ENCODE measurements at regions not wholly inside any gene's neighbourhood (a gene's known extent, or its start where the extent isn't known, plus 50 kb on each side); places are given as distances from the start of the nearest gene placed in this dataset.
"Not testable (repeated sequence)": the region's sequence is repeated elsewhere in the genome, so short reads cannot be mapped to it uniquely, and the experiment has no call there.

DNA sequence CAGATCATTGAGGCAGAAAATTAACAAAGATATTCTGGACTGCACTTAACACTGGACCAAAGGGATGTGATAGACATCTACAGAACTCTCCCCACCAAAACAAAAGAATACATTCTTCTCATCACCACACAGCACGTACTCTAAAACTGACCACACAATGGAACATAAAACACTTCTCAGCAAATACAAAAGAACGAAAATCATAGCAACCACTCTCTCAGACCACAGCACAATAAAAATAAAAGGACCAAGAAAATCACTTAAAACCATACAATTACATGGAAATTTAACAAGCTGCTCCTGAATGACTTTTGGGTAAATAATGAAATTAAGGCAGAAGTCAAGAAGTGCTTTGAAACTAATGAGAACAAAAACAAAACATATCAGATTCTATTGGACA is 254.0 kb upstream of the STXBP6 start:
- no peak for DNase-seq

DNA sequence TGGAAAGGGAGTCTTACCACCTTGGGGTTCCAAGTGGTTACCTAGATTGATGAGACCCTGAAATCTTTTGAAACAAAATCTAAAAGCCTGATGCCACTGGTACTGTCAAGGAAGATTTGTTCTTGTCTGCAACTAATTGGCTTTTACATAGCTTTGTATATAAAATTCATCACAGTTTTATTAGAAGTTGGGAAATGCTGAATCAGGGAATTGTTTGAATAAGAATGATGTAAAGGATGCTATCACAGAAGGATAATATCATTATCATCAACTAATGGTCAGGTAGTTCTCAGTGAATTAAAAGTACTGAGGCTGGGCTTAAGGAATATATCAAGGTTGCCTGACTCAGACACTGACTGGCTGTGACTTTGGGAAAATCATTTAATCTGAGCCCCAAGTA is 248.3 kb upstream of the STXBP6 start:
- DNase-seq: no peak

DNA sequence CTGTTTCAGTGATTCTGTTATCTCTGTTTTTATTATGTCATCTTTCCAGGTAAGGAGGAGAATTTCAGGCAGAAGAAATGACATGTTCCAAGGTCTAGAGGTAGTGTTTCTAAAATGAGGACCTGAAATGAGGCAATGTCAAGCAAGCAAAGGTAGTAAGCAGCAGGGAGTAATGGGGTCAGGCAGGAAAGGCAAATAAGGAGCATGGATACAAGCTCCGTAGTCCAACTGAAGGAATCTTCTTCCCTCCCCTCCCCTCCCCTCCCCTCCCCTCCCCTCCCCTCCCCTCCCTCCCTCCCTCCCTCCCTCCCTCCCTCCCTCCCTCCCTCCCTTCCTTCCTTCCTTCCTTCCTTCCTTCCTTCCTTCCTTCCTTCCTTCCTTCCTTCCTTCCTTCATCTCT is 240.2 kb upstream of the STXBP6 start:
- not testable (repeated sequence) for DNase-seq

DNA sequence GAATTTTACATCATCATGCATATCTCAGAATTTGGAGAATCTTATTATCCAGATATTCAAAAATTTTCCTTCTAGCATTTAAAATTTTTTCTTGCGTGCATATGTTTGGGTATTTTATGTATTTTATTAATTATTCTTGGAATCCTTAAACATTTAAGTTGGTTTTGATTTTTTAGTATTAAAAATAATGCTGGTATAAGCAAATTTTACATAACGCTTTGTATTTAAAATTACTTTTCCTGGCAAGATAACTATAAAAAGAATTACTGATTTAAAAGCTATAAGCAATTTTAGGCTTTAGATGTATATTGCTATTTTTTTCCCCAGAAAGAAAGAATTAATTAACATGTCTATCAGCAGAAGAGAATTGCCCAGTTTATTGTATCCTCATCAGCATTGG is 224.6 kb upstream of the STXBP6 start:
- DNase-seq: no peak

DNA sequence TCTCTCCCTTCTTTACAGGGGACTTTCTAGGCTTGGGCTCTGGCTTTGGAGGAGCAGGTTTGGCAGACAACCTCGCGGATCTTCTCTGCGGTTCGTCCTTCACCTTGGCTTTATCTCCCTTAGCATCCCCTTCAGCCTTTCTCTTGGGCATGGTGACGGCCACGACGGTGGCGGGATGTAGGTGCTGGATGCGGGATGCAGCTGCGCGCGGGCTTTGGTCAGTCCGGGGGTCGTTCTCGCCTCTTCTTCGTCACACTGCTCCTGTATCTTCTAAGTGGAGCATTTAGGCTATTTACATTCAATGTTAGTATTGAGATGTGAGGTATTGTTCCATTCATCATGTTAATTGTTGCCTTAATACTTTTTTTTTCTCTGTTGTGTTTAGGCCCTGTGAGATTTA is 217.2 kb upstream of the STXBP6 start:
- DNase-seq: no peak

DNA sequence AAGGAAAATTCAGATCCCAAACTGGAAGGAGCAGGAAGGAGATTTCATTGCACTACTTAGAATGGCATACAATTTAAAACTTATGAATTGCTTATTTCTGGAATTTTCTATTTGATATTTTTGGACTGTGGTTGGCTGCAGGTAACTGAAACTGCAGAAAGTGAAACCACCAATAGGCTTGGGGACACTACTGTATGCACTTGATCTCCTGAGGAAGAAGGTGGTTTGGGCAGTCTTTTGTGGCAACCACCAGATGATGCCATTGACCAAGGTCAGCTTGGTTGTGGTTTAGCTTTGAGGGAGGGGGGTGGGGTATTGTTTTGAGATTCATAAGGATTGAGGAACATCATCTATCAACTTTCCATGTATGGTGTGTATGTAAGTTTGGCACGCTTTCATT is 209.5 kb upstream of the STXBP6 start:
- no peak for DNase-seq

DNA sequence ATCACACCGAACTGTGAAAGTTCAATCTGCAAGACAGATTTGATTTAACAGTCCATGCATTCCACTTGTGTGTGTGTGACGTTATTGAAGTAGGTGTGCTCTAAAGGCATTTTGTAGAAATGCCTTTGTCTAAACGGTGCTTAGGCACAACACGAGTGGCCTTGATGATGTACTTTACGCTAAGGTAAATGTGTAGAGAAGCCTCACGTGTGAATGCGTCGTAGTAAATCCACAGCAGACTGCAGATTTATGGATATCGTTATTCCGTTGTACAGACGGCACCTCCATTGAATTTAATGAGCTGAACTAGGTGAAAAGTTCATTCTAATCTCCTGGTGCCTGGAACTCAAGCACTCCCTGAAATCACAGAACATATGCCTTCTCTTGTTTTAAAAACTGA is 202.8 kb upstream of the STXBP6 start:
- no peak for DNase-seq

DNA sequence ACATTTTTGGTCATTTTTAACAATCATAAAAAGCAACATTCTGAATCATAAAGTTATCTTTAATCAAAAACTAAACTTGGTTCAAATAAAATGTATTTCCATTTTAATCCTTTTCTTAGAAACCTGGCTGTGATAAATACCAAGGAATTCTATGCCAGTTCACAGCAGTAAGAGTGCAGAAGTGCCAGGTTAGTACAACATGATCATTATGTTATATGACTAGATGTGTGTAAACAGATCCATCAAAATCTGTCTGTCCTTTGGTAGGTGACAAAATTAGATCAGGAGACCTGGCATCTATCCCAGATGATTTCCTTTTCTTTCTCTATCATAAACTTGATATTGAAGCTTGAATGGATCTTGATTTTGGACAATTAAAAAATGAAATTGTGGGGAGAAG is 200.6 kb upstream of the STXBP6 start:
- no peak for DNase-seq

DNA sequence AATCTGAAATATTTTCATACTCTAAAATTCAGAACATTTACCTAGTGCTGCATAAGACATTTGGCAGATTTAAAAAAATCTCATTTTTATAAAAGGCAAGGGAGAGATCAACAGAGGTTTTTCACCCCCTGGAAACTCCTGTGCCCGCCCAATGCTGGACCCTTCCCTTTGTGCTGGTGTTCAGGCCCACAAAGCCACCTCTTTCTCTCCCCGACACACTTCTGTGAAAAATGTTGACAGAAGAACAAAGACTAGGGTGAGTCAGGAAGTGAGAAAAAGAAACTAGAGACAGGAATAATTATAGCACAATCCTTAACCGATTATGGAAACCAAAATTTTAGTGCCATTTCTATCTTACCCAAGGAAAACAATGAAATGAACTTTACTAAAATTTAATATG is 197.7 kb upstream of the STXBP6 start:
- no peak for DNase-seq

DNA sequence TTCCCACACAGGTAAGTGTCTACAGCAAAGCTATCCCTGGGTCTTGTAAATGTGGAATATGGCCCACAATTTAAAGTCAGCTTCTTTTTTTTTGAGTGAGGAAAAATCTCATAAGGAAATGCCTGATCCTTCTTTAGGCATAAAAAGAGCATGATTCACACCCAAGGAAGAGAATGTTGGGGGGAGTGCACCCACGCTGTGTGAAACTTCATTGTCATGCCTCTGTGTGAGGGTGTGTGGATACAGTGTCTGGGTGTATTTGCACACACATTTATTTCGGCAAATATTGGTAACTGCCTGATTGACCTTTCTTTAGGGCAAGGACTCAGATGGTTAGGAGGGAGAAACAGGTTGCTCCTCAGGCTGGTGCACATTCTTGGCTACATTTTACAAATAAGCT is 196.8 kb upstream of the STXBP6 start:
- no peak for DNase-seq

DNA sequence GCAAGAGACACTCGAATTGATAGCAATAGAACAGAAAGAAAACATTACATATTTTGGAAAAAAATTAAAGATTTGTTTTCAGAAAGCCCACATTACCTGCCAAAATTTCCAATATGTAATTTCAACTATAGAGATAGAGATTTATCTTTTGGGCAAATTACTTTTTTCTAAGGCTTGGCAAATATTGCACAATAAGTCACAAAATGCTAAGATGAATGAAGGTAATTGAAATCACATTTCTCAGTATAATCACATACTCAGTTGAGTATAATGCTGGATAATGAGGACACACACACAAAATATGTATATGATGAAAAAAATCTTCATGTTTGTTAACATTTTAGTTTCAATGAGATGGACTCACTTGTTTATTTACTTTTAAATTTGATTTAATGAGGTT is 189.2 kb upstream of the STXBP6 start:
- no peak for DNase-seq

DNA sequence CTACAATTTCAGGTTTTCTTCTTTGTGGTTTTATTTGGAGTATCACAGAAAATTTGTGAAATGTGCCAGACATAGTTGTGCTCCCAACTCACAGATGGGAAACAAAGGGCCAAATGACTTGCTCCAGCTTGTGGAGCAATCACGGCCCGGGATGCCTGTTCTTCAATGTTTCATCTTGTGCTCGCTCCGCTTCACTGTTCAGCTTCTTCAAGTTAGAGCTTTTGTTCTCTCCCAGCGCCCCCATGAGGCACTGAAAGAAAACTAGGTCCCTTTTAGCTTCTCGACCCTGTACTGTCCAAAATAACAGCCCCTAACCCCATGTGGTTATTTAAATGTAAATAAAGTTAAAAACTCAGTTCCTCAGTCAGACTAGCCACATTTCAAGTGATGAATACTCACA is 187.9 kb upstream of the STXBP6 start:
- DNase-seq: no peak

DNA sequence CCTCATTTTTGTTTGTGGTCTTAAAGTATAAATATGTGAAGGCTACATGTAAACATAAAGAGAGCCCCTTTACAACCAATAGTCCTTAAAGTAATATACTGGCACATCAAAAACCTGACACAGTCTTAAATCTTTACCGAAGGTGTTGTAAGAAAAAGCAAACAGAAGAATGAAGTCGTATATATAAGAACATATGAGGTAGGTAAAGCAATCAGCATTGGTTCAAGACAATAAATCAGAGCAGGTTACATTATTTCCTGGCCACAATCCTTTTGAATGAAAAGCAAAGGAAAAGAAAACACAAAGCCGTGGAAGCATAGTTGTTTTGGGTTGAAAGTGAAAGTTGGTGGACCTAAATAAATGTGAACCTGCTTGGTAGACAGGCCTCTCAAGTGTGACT is 183.7 kb upstream of the STXBP6 start:
- DNase-seq: no peak

DNA sequence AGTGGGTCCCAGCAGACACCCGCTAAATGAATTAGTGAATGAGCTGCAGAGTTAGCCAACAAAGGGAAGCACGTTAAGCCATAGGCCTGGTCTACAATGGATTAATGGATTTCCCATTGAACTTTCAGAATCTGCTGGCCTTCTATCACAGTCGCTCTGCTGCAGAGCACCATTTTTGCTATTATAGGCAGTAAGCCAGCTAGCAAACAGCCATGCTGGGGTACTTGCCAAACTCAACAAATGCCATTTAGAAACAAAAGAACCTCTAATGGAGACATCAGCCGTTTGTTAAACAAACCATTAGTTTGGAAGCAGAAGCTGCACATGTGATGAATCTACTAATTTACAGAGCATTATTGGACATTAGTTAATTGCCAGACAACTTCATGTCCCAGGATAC is 181.1 kb upstream of the STXBP6 start:
- DNase-seq: no peak

DNA sequence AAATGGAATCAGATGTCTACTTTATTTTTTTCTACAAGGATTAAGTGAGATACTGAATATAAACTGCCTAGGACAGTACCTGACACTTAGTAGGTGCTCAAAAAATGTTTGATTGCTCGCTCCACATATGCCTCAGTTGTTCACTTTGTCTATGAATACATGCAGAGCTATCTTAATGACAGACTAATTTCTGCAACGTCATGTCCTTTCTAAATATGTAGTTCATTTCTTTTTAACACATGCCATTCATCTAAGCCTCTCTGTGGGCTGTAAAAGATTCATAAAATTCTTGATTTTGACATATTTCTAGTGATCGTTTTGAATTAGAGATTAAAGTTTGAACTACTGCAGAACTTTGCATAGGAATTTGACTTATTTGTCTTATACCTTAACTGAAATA is 176.3 kb upstream of the STXBP6 start:
- DNase-seq: no peak

DNA sequence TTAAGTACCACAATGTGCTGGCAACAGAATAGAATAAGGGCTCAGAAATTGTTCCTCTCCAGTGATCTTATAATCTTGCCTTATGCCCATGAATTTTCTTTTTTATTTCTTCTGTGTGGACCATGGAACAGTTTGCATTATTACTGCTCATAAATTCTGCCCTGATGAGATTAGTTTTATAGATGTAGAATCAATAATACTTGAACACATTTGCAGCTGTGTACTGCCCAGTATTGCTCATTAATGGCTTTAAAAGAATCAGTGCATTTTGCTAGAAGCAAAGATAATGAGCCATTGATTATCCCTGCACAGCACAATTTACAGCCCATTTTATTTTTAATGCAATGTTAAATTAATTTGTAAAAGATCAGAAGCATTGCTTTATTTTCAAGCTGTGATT is 172.3 kb upstream of the STXBP6 start:
- DNase-seq: no peak

DNA sequence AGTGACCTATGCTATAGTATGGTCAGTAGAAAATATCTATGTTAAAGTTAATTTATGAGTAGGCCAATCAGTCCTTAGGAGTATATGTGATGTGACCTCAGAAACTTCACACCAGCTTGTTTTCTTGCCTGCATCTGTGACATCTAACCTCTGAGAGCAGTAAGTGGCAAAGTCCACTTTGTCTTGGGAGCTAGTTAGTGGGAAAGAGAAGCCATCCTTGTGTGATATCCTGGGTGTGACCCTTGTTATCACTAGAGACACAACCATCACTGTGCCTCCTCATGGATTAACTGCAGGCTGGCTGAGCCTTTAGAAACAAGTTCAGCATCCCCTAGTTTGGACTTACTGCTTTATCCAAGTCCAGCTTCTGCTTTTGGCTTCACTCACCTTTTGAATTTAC is 170.6 kb upstream of the STXBP6 start:
- DNase-seq: no peak

DNA sequence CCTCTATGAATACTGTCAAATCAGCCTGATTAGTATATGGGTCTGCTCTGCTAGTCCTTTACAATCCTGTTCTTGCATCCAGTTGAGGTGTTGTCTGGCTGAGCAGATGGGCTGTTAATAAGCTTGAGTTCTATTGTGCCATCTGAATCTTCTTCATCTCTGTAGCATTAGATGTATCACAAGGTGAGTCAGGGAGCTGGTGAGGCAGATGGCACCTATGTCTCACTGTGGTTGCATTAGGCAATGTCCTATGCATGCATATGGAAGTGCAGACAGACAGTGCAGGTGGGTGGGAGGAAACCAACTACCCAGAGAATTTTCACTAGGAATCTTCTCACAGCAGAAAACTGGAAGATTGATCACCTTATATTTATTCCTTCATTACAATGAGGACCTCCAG is 165.7 kb upstream of the STXBP6 start:
- DNase-seq: no peak

DNA sequence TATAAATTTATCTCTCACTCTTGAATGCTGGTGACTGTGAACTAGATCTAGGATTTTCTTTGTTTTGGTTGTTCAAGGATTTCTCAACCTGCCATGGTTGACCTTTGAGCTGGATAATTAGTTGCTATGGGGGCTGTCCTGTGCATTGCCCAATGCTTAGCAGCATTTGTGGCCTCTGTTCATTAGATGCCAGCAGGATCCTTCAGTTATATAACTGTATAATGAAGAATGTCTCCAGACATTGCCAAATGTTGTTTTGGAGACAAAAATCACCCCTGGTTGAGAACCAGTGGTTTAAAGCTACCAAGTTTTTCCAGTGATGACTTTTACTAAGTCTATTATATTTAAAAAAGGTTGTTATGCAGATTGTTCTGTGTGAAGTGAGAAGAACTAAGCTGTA is 147.9 kb upstream of the STXBP6 start:
- DNase-seq: no peak

DNA sequence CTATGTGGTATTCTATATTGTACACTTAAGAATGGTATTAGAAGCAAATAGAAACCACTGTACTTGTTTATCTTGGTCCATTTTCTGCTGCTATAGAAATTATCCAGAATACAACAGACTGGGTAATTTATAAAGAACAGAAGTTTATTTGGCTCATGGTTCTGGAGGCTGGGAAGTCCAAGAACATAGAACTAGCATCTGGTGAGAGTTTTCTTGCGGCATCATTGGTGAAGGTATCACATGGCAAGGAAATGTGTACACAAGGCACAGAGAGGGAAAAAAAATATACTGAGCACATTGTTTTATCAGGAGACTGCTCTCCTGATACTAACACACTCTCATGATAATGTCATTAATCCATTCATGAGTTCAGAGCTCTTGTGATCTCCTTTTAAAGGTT is 130.3 kb upstream of the STXBP6 start:
- DNase-seq: no peak

DNA sequence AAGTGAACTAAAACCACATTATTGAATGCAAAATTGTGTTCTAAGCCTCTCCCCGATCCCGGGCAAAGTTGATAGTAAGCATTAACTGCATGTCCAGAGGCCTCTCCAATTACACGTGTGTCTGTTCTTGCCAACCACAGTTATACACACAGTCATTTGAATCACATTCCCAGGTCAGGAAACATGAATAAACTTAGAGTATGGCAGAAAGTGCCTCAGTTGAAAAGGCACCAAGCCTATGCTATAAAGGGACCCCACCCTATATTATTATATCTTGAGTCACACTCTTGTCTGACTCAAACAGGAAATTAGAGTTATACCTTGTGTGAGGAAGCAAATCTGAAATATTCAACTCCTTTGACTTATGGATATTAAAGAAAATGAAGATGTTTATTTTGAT is 128.3 kb upstream of the STXBP6 start:
- DNase-seq: no peak

DNA sequence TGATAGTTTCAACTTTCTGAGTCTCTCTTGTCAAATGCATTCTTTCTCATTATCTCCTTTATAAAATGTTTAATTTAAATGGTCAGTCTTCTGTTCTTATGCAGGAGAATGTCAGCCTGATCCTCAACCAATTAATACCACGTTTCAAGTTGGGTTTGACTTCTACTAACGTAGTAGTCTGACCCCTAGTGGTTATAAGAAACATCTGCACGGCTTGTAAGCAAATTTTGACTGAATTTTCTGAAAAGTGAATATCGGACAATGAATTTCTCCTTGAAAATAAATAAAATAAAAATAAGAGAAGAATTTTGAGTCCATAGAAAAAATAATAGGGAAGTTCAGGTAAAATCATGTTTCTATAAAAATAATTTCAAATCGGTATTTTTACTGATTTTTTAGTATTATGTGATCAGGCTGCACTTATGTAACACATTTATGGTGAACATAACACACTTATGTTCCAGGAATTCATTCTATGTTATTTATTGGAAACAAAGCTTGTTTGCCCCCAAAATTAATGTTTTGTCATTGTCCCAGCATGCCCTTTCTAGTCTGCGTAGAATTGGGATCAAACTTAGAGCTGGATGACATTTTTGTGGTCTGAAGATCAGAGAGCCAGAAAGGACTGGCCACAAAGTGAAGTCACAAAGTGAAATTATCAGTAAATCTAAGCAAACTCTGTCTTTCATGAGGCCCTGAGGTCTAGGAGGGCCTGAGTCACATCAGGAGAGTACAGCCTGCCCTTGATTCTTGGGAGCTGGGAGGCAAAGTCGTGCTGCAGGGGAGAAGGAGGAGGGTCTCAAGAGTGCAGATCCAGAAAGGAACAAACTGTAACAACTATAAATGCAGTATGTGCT is 101.2 kb upstream of the STXBP6 start:
- DNase-seq: no peak

DNA sequence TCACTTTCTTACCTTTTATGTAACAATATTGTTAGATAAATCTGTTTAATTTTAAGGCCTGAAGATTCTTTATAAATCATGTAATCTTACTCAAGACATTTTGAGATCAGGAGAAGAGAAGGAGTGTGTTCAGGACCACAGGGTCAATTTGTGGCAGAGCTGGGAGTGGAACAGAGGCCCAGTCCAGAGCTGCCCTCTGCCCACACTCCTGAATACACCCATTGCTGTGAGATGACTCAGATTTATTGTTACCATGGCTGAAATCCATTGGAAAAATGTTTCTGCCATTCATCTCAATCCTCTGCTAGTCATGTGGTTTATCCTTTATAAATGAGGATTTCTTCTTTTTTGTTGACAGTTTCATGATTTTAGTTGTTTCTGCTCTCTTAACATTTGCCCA is 100.5 kb upstream of the STXBP6 start:
- no peak for DNase-seq

DNA sequence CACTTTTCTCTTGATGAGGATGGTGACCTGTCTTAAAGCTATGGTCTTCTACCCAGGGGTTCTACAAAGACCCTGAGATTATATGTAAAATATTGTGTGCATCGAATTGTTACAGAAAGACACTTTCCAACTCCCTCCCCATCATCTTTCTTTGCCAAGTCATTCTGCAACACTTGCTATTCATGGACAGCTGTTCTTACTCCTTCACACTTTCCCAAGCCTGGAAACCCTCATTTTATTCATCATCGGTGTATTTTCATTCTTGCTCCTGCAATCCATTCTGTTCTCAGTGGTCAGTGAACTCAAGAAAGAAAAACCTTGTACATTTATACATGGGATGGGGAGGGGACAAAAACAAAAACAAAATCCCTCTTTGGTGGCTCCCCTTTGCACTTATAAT is 90.5 kb upstream of the STXBP6 start:
- DNase-seq: no peak

DNA sequence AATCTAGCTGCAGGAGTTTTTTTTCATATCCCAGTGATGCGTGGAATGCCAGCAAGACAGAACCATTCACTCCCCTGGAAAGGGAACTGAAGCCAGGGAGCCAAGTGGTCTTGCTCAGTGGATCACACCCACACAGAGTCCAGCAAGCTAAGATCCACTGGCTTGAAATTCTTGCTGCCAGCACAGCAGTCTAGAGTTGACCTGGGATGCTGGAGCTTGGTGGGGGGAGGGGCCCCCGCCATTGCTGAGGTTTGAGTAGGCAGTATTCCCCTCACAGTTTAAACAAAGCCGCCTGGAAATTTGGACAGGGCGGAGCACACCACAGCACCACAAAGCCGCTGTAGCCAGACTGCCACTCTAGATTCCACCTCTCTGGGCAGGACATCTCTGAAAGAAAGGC is 86.9 kb upstream of the STXBP6 start:
- no peak for DNase-seq

DNA sequence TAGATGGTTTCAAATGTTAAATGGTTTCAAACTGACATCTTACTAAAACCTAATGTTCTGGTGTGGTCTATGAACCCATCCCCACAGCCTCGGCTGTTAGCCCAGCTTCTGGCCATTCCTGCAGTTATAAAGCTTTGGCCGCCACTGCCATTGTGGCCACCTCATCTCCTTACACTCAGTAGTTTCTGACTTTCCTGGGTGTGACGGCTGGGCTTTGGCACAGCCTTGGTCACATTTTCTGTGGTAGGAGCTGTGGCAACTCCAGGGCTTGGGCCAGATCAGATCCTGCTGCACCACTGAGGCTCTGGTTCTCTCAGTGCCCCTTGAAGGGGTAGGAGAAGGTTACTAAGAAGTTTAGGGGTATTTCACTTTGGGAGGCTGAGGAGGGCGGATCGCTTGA is 84.2 kb upstream of the STXBP6 start:
- no peak for DNase-seq

All from activated CD4-positive, alpha-beta T cell treated with anti-CD3 and anti-CD28 coated beads, Interleukin-2, amount 50 U/mL, for 4 hours (primary cell).